ENCODE measurements at regions not wholly inside any gene's neighbourhood (a gene's known extent, or its start where the extent isn't known, plus 50 kb on each side); places are given as distances from the start of the nearest gene placed in this dataset.

- H3K36me3 Mint-ChIP-seq: peaks cover 5% of the 10 kb centered on the region
- no peak overlapping the region for H3K27ac Mint-ChIP-seq
- no peak for DNase-seq (ENCODE audit: low spot score in 2 of 2, unreplicated experiment in 2 of 2)
- H3K27me3 Mint-ChIP-seq (ENCODE audit: low read depth): no peaks in the 10 kb centered on the region
- TF ChIP-seq CTCF (IDR thresholded peaks at IDR 0.05; ENCODE audit: unreplicated experiment): no peak
- peaks cover 15% of the 10 kb centered on the region for H3K9me3 Mint-ChIP-seq
- H3K4me3 Mint-ChIP-seq: no peak overlapping the region
- H3K4me1 Mint-ChIP-seq: peaks cover 6% of the 10 kb centered on the region
These were observed 287.9 kb downstream of the SMARCA2 start for GRCh38 chr9:2303056-2303455.

GRCh38 chr9:2307480-2307879, 292.3 kb downstream of the SMARCA2 start:
- Mint-ChIP-seq H3K27me3 (ENCODE audit: low read depth) (no peaks in the 10 kb centered on the region), H3K36me3 (peaks cover 33% of the 10 kb centered on the region), H3K4me1 (no peaks in the 10 kb centered on the region), H3K9me3 (peaks cover 49% of the 10 kb centered on the region), H3K4me3 (no peak overlapping the region), H3K27ac (no peak overlapping the region)
- TF ChIP-seq CTCF (IDR thresholded peaks at IDR 0.05; ENCODE audit: unreplicated experiment): no peak
- no peak for DNase-seq (ENCODE audit: low spot score in 2 of 2, unreplicated experiment in 2 of 2)

GRCh38 chr9:2311920-2312319, 296.8 kb downstream of the SMARCA2 start:
- H3K27me3 Mint-ChIP-seq (ENCODE audit: low read depth): no peaks in the 10 kb centered on the region
- H3K36me3 Mint-ChIP-seq: peaks cover 55% of the 10 kb centered on the region
- no peak for DNase-seq (ENCODE audit: low spot score in 2 of 2, unreplicated experiment in 2 of 2)
- H3K4me1 Mint-ChIP-seq: no peaks in the 10 kb centered on the region
- no peak overlapping the region for H3K4me3 Mint-ChIP-seq
- no peak overlapping the region for H3K27ac Mint-ChIP-seq
- H3K9me3 Mint-ChIP-seq: peaks cover 86% of the 10 kb centered on the region
- TF ChIP-seq CTCF (IDR thresholded peaks at IDR 0.05; ENCODE audit: unreplicated experiment): no peak

GRCh38 chr9:2313512-2313911, 298.4 kb downstream of the SMARCA2 start:
- Mint-ChIP-seq H3K9me3 (peaks cover 77% of the 10 kb centered on the region), H3K4me1 (no peaks in the 10 kb centered on the region), H3K27ac (no peak overlapping the region), H3K36me3 (peaks cover 50% of the 10 kb centered on the region), H3K27me3 (ENCODE audit: low read depth) (no peaks in the 10 kb centered on the region), H3K4me3 (no peak overlapping the region)
- DNase-seq (ENCODE audit: low spot score in 2 of 2, unreplicated experiment in 2 of 2): no peak
- no peak for TF ChIP-seq CTCF (IDR thresholded peaks at IDR 0.05; ENCODE audit: unreplicated experiment)

GRCh38 chr9:2317591-2317990, 302.4 kb downstream of the SMARCA2 start:
- Mint-ChIP-seq H3K27ac (no peak overlapping the region), H3K9me3 (peaks cover 50% of the 10 kb centered on the region)

More at GRCh38 chr9:2317591-2317990, 302.4 kb downstream of the SMARCA2 start:
- no peak for DNase-seq (ENCODE audit: low spot score in 2 of 2, unreplicated experiment in 2 of 2)
- H3K36me3 Mint-ChIP-seq: peaks cover 25% of the 10 kb centered on the region
- no peak for TF ChIP-seq CTCF (IDR thresholded peaks at IDR 0.05; ENCODE audit: unreplicated experiment)
- H3K4me1 Mint-ChIP-seq: no peaks in the 10 kb centered on the region
- no peak overlapping the region for H3K4me3 Mint-ChIP-seq
- no peaks in the 10 kb centered on the region for H3K27me3 Mint-ChIP-seq (ENCODE audit: low read depth)
